SK-N-SH treated with all-trans-retinoic acid at 6 μM for 48 hours (cell line): ENCODE measurements at regions not wholly inside any gene's neighbourhood (a gene's known extent, or its start where the extent isn't known, plus 50 kb on each side); places are given as distances from the start of the nearest gene placed in this dataset.

ENCODE experiments used
- OSR1 ChIP-seq: fragments of 250-450 bp; sonication (Bioruptor Pico); IDR thresholded peaks from 2 replicates; pipeline ENCODE4 v1.8.0; 2022; ENCODE audit warnings: moderate library complexity, mild to moderate bottlenecking, inconsistent platforms
- TCF4 ChIP-seq: fragments of 250-450 bp; sonication (Bioruptor Pico); IDR thresholded peaks from 2 replicates; pipeline ENCODE4 v1.8.0; 2021; ENCODE audit warnings: mild to moderate bottlenecking, moderate library complexity, borderline replicate concordance
- TOX ChIP-seq: fragments of 250-450 bp; sonication (Bioruptor Pico); IDR thresholded peaks from 2 replicates; pipeline ENCODE4 v1.8.0; 2021; ENCODE audit warnings: mild to moderate bottlenecking, moderate library complexity, borderline replicate concordance
- ZC3H10 ChIP-seq: fragments of 250-450 bp; sonication (Bioruptor Pico); IDR thresholded peaks from 2 replicates; pipeline ENCODE4 v1.5.1; 2021; ENCODE audit warnings: mild to moderate bottlenecking, moderate library complexity
- ZFP3 ChIP-seq: fragments of 250-450 bp; sonication (Bioruptor Pico); IDR thresholded peaks from 2 replicates; pipeline ENCODE4 v1.5.0; 2020; ENCODE audit warnings: mild to moderate bottlenecking, moderate library complexity
- ZNF565 ChIP-seq: fragments of 450-650 bp; formaldehyde crosslinking; conservative IDR thresholded peaks from 2 replicates; pipeline ENCODE4 v1.5.0; 2020; ENCODE audit warnings: low read depth, mild to moderate bottlenecking, moderate library complexity
- TF ChIP-seq, protein P1 (sequence below): fragments of 250-450 bp; sonication (Bioruptor Pico); IDR thresholded peaks from 2 replicates; pipeline ENCODE4 v1.8.0; 2021; ENCODE audit warnings: low read depth, mild to moderate bottlenecking, moderate library complexity, borderline replicate concordance

DNA sequence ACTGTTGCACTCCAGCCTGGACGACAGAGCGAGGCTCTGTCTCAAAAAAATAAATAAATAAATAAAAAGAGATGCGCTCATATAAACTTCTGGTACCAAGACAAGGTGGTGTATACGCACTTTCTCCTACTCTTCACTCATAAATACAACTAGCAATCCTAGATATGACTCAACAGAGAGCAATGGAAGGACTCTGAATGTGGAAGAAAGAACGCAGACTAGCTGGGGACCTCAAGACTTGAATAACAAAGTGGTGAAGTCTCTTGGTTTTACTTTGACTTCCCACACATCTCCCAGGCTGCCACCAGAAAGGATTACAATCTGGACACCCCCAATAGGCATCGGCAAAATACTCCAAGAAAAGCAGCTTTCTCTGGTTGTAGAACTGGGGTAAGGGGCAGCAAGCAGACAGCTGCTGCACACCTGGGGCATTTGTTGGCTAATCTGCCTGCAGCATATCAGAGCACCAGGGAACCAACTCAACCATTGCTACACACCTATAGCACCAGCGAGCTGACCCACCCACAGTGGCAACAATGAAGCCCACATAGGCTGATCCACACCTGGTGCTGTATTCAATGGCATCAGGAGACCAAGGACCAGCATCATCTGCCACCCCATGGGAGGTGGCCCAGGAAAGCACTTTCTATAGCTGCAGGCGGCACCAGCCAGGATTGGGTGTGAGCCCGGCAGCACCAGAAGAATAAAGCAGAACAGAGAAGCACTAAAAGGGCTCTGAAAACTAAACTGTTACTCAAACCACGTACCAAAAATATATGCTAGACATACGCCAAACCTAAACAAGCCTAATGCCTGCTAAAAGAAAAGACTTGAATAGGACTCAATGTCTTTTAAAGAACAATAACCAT is 1231.7 kb upstream of the TMEM132C start:
- TF ChIP-seq TCF4 (CRISPR knock-in tag): no peak
- no peak for TF ChIP-seq ZC3H10 (CRISPR knock-in tag)
- no peak for TF ChIP-seq ZNF565 (CRISPR knock-in tag)
- no peak for TF ChIP-seq TOX (CRISPR knock-in tag)
- TF ChIP-seq, protein P1, sequence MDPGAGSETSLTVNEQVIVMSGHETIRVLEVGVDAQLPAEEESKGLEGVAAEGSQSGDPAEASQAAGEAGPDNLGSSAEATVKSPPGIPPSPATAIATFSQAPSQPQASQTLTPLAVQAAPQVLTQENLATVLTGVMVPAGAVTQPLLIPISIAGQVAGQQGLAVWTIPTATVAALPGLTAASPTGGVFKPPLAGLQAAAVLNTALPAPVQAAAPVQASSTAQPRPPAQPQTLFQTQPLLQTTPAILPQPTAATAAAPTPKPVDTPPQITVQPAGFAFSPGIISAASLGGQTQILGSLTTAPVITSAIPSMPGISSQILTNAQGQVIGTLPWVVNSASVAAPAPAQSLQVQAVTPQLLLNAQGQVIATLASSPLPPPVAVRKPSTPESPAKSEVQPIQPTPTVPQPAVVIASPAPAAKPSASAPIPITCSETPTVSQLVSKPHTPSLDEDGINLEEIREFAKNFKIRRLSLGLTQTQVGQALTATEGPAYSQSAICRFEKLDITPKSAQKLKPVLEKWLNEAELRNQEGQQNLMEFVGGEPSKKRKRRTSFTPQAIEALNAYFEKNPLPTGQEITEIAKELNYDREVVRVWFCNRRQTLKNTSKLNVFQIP (CRISPR knock-in tag): no peak
- TF ChIP-seq OSR1 (CRISPR knock-in tag): no peak
- no peak for TF ChIP-seq ZFP3 (CRISPR knock-in tag)
